NCI-H2107 (cell line): ENCODE measurements at regions not wholly inside any gene's neighbourhood (a gene's known extent, or its start where the extent isn't known, plus 50 kb on each side); places are given as distances from the start of the nearest gene placed in this dataset.
"Not testable (repeated sequence)": the region's sequence is repeated elsewhere in the genome, so short reads cannot be mapped to it uniquely, and the experiment has no call there.

Source experiments
- DNase-seq: peaks from one replicate; lab custom pipeline; 2025; lab: John Stamatoyannopoulos, UW

DNA sequence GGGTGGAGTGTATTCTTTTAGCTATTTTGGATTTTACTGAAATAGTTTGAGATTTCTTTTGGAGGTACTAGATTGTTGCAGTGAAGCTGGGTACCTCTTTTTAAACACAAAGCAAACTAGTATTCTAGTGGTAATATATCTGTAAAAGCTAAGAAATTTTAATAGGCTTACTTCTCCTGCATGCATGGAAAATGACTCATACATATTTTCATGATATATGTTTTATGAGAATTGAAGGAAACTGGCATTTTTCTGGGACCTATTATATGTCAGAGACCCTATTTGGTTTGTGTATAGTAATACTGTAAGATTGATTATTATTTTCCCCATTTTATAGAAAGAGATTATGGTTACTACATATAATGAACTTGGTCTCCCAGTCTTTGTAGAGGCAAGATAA, 851.0 kb downstream of the DIPK2A start:
- no peak for DNase-seq

- DNase-seq, result no peak
These were observed 860.5 kb downstream of the DIPK2A start for GRCh38 chr3:144831955-144832716.

DNA sequence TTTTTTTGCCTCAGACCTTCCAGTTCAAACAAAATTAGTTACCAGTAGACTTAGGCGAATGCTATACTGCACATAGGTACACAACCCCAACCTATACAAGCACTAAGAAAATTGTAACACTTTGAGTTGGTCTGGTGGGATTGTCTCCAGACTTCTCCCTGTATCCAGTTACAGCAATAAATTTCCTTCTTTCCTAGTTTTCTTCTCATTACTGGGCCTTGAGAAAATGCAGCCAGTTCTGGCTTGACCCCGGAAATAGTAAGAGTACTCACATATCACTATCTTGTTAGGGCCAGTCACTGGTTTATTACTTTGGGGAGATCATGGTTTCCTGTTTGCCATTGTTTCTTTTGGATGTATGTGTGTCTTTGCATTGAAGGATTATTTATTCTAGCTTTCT, 868.4 kb downstream of the DIPK2A start:
- no peak for DNase-seq

DNA sequence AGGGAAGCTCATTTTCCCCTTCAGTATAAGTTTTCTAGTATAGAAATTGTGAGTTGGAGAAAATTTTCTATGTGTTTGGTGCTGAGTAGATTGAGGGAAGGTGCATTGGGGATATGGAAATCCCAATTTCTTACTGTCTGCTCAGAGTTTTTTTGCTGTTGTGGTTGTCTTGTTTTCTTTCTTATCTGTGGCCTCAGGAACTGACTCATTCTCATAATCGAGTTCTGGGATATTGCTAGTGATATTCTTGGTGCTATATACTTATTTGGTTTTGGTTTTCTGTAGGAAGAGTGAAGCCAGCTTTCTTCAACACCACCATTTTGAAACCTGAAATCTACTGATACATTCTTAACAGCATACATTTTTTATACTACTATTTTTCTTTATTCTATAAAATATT, 869.2 kb downstream of the DIPK2A start:
- no peak for DNase-seq

DNA sequence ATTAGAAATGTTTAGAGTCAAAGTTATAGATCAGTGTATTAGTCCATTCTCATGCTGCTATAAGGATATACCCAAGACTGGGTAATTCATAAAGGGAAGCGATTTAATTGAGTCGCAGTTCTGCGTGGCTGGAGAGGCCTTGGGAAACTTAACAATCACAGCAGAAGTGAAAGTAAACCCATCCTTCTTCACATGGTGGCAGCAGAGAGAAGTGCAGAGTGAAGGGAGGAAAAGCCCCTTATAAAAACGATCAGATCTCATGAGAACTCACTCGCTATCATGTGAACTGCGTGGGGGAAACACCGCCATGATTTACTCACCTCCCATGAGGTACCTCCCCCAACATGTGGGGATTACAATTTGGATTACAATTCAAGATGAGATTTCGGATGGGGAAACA, 871.5 kb downstream of the DIPK2A start:
- no peak for DNase-seq

GRCh38 chr3:144852999-144853398, 881.4 kb downstream of the DIPK2A start:
- no peak for DNase-seq

DNA sequence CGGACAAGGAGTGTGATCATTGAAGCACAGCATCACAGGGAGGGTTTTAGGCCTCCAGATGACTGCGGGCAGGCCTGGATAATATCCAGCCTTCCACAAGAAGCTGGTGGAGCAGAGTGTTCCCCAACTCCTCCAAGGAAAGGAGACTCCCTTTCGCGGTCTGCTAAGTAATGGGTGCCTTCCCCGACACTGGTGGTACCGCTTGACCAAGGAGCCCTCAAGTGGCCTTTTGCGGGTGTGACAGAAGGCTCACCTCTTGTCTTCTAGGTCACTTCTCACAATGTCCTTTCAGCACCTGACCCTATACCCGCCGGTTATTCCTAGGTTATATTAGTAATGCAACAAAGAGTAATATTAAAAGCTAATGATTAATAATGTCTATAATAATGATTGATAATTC, 882.4 kb downstream of the DIPK2A start:
- DNase-seq, result not testable (repeated sequence)

- no peak for DNase-seq
These were observed 887.5 kb downstream of the DIPK2A start for GRCh38 chr3:144859161-144859560.

- DNase-seq, result no peak
These were observed 893.0 kb downstream of the DIPK2A start for GRCh38 chr3:144864646-144865045.

DNA sequence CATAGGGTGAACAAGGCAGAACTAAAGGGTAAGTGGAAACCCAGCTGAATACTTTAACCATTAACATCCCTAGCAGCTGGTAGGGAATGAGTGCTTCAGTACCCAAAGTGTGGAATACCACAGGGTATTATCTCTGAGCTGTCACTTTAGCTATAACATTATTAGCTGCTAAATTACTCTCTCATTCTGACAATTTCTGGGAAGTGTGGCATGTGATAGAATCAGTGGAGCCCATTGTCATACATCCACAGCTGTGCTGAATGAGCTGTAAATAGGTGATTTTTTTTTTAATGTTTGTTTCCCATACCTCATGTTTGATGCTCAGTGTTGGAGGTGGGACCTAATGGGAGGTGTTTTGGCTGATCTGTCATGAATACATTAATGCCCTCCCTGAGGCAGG, 894.3 kb downstream of the DIPK2A start:
- DNase-seq, result no peak

DNA sequence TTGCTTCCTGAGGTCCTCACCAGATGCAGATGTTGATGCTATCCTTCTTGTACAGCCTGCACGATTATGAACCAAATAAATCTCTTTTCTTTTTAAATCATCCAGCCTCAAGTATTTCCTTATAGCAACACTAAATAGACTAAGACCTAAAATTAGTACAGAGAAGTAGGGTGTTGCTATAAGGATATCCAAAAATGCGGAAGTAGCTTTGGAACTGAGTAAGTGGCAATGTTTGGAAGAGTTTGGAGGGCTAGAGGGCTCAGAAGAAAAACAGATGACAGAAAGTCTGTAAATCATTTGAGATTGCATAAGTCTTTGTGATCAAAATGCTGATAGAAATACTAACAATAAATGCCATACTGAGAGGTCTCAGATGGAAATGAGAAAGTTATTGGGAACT, 894.9 kb downstream of the DIPK2A start:
- no peak for DNase-seq

DNA sequence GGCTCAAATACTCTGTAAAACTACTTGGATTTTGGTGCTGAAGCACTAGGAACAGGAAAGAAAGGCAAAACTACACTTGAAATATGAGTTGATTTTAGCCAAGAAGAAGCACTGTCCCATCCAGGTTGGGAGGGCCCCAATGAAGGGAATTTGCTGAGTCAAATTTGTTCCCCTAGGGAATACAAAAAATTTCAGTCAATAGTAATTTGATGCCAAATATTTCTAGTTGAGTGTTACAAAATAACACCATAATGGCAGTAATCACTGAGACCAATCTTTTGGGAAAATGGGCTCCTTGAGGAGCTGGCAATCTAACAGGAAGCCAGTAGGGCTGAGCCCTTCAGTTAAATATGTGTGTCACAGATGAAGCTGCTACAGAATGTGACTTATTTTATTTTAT, 896.9 kb downstream of the DIPK2A start:
- DNase-seq, result no peak

GRCh38 chr3:144873066-144873465, 901.4 kb downstream of the DIPK2A start:
- no peak for DNase-seq

DNA sequence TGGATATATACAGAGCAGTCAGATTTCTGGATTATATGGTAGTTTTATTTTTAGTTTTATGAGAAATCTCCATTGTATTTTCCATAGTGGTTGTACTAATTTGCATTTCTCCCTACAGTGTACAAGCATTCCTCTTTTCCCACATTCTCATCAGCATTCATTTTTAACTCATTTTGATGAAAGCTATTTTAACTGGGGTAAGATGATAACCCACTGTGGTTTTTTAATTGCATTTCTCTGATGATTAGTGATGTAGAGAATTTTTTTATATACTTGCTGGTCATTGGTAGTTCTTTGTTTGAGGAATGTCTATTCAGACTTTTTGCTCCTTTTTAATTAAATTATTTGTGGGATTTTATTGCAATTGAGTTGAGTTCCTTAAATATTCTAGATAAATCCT, 903.6 kb downstream of the DIPK2A start:
- no peak for DNase-seq

GRCh38 chr3:144877356-144877755, 905.7 kb downstream of the DIPK2A start:
- DNase-seq, result no peak

GRCh38 chr3:144879701-144880100, 908.1 kb downstream of the DIPK2A start:
- DNase-seq, result no peak

- DNase-seq, result no peak
These were observed 922.4 kb downstream of the DIPK2A start for GRCh38 chr3:144893980-144894379.

- DNase-seq, result no peak
These were observed 923.0 kb downstream of the DIPK2A start for GRCh38 chr3:144894576-144894975.

- DNase-seq, result no peak
These were observed 928.7 kb downstream of the DIPK2A start for GRCh38 chr3:144900366-144900765.

- DNase-seq, result not testable (repeated sequence)
These were observed 936.0 kb downstream of the DIPK2A start for GRCh38 chr3:144907581-144907980.

DNA sequence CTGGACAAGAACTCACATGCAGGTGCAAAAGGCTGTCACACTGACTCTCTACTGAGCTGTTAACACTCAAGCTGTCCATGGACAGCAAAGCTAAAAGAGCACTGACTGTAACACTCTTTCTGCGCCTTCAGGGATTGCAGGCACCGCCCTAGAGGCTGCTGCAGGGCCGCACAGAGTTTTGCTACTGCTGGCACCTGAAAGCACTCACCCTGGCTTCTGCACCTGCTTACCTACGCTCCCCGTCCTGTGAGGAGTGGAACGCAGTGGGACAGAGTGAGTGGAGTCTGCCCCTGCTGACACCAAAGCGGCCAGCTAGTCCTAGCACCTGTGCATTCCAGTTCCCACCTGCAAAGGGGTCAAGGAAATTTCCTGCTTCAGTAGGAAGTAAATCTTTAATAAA, 941.3 kb downstream of the DIPK2A start:
- no peak for DNase-seq

DNA sequence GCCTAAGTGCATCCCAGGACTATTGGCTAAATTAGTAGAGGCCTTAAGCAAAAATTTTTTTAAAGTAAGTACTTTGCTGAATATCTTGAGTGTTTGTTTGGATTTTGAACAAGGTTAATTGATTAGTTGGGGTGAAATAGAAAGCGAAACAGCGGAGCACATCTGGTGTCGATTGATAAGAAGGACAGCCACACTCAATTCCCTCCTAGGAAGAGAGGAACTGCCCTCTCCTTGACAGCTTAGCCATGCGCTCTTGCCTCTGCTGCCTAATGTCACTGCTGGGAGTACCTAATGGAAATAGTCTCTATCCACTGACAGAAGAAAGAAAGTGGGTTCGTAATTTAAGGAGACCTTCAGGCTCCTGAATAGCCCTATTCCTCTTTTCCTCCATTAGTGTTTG, 943.6 kb downstream of the DIPK2A start:
- DNase-seq, result no peak

GRCh38 chr3:144921710-144922109, 950.1 kb downstream of the DIPK2A start:
- no peak for DNase-seq

- DNase-seq, result no peak
These were observed 951.6 kb downstream of the DIPK2A start for GRCh38 chr3:144923046-144923775.
